Stimulated activated CD4-positive, alpha-beta T cell treated with anti-CD3 and anti-CD28 coated beads, Interleukin-2, amount 100 ng/mL, for 24 hours (primary cell): ENCODE measurements at regions not wholly inside any gene's neighbourhood (a gene's known extent, or its start where the extent isn't known, plus 50 kb on each side); places are given as distances from the start of the nearest gene placed in this dataset.
"Not testable (repeated sequence)": the region's sequence is repeated elsewhere in the genome, so short reads cannot be mapped to it uniquely, and the experiment has no call there.

Experiments
- DNase-seq, 2 donors: peaks; one replicate each; pipeline ENCODE4 v3.0.0-alpha.2; 2020

- no peak for DNase-seq
Observed at GRCh38 chr6:103870970-103871369, 988.7 kb downstream of the HACE1 start.

GRCh38 chr6:103862297-103862696, 997.4 kb downstream of the HACE1 start:
- no peak for DNase-seq

GRCh38 chr6:103858003-103858402, 1001.7 kb downstream of the HACE1 start:
- DNase-seq: no peak

- DNase-seq: no peak
Observed at GRCh38 chr6:103855750-103856149, 1004.0 kb downstream of the HACE1 start.

- DNase-seq: no peak
Observed at GRCh38 chr6:103854059-103854458, 1005.7 kb downstream of the HACE1 start.

- DNase-seq: no peak
Observed at GRCh38 chr6:103838457-103838856, 1021.3 kb downstream of the HACE1 start.

GRCh38 chr6:103826209-103826608, 1033.5 kb downstream of the HACE1 start:
- DNase-seq: no peak

- DNase-seq: no peak
Observed at GRCh38 chr6:103820148-103820547, 1039.6 kb downstream of the HACE1 start.

GRCh38 chr6:103819509-103819908, 1040.2 kb downstream of the HACE1 start:
- DNase-seq: no peak

GRCh38 chr6:103812970-103813369, 1046.7 kb downstream of the HACE1 start:
- DNase-seq: no peak

- not testable (repeated sequence) for DNase-seq
Observed at GRCh38 chr6:103801901-103802479, 1057.7 kb downstream of the HACE1 start.

GRCh38 chr6:103799971-103800670, 1059.6 kb downstream of the HACE1 start:
- DNase-seq: no peak

GRCh38 chr6:103798166-103798565, 1061.6 kb downstream of the HACE1 start:
- no peak for DNase-seq

GRCh38 chr6:103797738-103798137, 1062.0 kb downstream of the HACE1 start:
- no peak for DNase-seq

GRCh38 chr6:103791458-103791857, 1068.3 kb downstream of the HACE1 start:
- no peak for DNase-seq

- DNase-seq: no peak
Observed at GRCh38 chr6:103784117-103784516, 1075.6 kb downstream of the HACE1 start.

GRCh38 chr6:103783329-103783728, 1076.4 kb downstream of the HACE1 start:
- no peak for DNase-seq

- no peak for DNase-seq
Observed at GRCh38 chr6:103769431-103769830, 1090.3 kb downstream of the HACE1 start.

GRCh38 chr6:103750603-103751002, 1109.1 kb downstream of the HACE1 start:
- no peak for DNase-seq

GRCh38 chr6:103734016-103734415, 1125.7 kb downstream of the HACE1 start:
- no peak for DNase-seq

- no peak for DNase-seq
Observed at GRCh38 chr6:103729658-103730057, 1130.1 kb downstream of the HACE1 start.

- no peak for DNase-seq
Observed at GRCh38 chr6:103723438-103724322, 1136.0 kb downstream of the HACE1 start.

GRCh38 chr6:103722683-103723082, 1137.0 kb downstream of the HACE1 start:
- DNase-seq: no peak

GRCh38 chr6:103721923-103722322, 1137.8 kb downstream of the HACE1 start:
- no peak for DNase-seq
